EH (cell line): ENCODE measurements at regions not wholly inside any gene's neighbourhood (a gene's known extent, or its start where the extent isn't known, plus 50 kb on each side); places are given as distances from the start of the nearest gene placed in this dataset.
A peak's percentile ranks its signal among the peaks of the same experiment; 100 is the strongest.

ENCODE experiments used
- DNase-seq: peaks from one replicate; pipeline ENCODE4 v3.0.0-alpha.2; 2015; ENCODE audit warnings: low read depth

DNA sequence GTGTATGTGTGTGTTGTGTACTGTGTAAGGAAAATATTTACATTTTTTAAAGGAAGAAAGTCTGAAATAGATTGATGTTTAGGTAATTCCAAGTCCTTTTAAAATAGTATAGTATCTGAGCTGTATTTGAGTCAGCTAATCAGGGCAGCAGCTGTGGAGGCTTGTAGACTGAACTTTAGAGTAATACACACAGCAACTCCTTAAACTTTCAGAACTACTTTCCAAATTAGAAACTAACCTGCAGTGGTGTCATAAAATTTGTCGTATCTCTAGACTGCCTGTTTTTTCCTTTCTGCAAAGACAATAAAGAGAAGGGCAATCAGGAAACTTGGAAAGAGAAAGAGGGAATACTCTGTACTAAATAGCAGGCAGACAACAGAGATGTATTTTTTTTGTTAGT, 391.0 kb upstream of the AZI2 start:
- DNase-seq: no peak

DNA sequence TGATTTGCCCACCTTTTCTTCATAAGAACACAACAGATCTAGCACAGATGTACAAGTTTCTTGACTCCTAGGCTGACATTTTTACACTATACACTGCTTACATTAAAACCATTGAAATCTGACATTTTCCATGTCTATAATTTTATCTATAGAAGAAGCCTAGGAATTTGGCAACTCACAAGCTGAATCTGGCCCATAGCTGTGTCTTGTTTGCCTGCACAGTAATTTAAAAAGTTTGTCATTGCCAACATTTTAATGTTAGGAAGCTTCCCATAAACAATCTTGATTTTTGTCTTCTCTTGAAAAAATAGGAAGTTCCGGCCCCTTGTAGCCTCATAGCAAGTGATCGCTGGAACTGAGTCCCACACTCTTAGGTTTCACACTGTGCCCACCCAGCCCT, 394.6 kb upstream of the AZI2 start:
- DNase-seq: no peak

DNA sequence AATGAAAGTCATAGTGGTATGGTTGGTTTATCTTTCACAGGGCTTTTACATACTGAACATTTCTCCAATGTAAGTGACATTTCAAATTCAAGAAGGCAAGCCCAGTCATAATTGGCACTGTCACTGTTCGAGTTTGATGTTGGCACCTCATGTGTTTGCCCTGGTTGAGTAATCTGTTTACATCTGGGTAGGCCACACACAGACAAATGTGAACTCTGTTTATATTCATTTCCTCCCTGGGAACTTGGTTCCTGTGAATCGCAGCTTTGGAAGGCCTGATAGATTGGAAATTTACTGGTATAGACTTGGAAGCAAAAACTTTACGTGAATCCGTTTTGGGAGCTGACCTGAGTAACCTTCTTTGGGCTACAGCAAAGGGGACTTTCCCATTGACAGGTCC, 395.2 kb upstream of the AZI2 start:
- DNase-seq: no peak

DNA sequence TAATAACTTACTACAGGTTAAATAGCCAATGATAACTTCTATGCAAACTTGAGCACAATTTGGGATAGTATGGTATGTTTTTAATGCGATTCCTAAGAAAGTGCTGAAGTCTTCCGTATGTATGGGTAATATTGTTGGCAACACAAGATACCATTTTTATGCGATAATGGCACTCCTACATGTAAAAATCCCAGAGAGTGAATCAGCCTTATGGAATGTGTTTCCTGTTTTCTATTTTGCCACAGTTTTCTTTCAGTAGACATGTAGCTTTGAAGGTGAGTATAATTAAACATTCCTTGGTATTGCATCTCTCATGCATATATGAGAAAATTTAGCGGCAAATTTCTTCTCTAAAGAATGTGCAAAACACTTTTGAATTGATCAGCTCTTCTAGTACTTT, 396.8 kb upstream of the AZI2 start:
- DNase-seq: peak; percentile 2

DNA sequence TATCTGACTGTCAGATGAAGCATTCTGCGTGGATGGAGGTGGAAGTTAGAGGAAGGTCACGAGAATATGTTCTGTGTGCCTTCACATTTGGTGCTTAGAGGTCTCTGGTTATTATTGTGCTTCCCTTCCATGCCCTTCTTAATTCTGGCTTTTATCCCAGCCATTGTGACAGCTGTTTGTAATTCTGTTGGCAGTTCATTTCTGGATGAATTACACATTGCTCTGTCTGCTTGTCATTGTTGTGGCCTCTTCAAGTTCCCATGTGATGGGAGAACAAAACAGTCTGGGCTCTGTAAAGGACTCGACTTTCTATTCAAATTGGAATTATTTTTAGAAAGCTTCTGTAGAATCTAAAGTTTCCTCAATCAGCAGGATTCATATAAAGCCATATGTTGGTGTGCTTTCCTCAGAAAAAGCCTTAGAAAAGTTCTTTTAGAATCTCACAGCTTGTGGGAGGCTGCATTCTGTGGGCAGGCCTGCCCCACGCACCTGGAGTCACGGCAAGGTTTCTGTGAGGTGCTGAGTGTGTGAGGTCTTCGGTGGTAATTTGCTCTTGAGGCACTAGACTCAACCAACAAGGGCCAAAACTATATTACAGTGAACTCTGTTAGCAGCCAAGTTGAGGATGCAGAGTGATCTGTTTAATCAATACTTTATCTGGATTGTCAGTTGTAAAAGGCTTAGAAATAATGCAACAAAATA, 397.4 kb upstream of the AZI2 start:
- DNase-seq: no peak

DNA sequence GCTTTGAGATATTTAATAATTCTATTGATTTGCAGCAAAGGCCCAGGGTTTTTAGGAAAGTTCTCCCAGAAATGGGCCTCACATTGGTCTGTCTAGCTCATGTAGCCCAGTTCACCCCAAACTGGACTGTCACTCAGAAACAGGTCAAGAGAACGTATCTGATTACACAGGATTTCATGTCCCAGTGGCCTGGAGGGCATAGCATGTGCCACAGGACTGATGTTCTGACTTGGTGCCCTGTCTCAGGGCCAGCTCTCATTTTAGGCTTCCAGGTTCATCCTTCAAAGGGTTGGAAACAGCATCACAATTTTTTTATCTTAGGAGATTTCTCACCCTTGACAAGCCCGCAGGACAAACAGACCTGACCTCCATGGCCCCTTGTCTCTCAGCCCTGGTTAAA, 398.4 kb upstream of the AZI2 start:
- DNase-seq: no peak

DNA sequence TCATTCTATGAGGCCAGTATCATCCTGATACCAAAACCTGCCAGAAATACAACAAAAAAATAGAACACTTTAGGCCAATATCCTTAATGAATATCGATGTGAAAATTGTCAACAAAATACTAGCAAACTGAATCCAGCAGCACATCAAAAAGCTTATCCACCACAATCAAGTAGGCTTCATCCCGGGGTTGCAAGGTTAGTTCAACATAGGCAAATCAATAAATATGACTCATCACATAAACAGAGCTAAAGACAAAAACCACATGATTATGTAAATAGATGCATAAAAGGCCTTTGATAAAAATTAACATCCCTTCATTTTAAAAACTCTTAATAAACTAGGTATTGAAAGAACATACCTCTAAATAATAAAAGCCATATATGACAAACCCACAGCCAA, 403.2 kb upstream of the AZI2 start:
- DNase-seq: no peak

DNA sequence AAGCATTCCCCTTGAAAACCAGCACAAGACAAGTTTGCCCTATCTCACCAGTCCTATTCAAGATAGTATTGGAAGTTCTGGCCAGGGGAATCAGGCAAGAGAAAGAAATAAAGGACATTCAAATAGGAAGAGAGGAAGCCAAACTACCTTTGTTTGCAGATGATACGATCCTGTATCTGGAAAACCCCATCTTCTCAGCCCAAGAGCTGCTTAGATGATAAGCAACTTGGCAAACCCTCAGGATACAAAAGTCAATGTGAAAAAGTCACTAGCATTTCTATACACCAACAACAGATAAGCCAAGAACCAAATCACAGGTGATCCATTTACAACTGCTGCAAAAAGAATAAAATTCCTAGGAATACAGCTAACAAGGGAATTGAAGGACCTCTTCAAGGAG, 403.7 kb upstream of the AZI2 start:
- DNase-seq: no peak

DNA sequence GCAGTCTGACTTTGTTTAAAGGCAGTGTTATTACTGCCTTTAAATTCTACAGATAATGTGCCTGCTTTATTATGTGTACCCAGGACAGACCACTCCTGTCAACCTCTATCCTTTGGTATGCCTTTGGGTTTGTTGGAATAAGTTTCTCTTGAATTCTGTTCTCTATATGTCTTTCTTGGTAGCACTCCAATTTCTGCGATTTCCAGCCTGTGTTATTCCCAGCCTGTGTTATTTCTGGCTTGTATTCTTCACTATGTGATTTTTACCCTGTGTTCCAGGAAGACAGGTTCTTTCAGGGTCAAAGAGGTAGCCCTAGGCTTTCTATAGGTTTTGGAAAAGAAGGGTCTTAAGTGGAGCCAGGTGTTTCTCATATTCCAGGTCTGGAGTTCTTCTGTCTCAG, 407.4 kb upstream of the AZI2 start:
- no peak for DNase-seq

DNA sequence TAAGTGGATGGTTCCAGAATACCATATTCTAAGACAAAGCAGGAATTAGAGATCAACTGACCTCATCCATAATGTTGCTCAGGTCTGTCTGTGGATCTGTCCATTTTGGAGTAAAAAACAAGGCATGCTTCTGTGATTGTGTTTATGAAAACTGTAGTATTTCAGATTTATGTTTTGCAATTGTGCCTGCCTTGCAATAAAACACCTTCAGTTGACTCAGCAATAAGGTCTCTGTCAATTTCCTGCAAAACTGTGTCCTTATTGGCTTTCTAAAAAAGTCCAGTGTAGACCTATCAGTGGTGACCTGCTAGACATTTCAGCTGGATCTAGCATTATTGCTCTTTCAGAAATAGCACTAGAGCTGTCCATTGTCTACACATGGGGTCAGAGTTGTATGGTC, 409.5 kb upstream of the AZI2 start:
- DNase-seq: no peak

DNA sequence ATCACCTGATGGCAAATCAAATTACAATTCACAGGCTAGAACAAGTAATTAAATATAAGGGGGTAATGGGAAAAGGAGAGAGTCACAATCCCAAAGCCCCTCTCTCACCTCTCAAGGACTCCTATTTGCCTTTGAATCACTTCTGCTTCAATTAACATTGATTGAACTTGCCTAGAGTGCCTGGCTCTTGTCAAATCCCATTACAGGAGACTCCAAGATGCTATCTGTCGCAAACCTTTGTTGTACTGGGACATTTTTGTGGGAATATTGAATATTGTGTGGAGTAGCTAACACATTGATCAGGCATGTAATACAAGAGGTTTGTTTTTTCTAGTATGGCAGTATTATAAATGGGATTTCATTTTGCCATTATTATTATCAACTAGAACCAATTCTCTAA, 412.8 kb upstream of the AZI2 start:
- DNase-seq: no peak

DNA sequence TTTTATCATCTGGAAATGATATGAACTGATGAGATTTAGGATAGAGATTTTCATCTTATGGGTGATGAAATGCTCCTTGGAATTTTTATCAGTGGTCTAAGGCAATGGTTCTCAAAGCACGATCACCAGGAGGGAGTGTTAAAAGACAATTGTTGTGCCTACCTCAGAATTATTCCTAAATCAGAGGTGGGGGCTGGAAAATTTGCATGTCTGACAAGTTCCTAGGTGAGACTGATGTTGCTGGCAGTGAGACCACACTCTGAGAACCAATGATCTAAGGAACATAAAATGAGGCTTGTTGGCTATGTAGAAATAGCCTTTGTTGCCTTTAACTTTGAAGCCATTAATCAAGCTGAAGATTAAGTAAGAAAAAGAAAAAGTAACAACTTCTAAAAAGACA, 416.6 kb upstream of the AZI2 start:
- DNase-seq: no peak

DNA sequence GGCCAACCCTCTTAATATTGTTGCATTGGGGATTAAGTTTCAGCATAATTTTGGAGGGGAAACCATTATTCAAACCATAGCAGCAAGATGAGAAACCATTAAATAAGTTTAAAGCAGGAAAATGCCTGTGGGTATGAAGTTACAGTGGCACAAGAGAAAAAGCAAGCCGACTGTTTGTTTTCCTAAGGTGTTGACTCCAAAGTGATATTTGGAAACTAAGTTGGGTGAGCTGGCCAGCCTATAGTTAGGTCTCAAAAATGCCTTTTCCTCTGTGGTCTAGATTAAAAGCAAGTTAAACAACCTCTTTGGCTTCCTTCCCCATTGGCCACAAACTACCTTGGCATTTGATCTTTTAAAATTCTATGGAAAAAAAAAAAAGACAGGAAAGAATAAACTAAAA, 419.8 kb upstream of the AZI2 start:
- DNase-seq: no peak

DNA sequence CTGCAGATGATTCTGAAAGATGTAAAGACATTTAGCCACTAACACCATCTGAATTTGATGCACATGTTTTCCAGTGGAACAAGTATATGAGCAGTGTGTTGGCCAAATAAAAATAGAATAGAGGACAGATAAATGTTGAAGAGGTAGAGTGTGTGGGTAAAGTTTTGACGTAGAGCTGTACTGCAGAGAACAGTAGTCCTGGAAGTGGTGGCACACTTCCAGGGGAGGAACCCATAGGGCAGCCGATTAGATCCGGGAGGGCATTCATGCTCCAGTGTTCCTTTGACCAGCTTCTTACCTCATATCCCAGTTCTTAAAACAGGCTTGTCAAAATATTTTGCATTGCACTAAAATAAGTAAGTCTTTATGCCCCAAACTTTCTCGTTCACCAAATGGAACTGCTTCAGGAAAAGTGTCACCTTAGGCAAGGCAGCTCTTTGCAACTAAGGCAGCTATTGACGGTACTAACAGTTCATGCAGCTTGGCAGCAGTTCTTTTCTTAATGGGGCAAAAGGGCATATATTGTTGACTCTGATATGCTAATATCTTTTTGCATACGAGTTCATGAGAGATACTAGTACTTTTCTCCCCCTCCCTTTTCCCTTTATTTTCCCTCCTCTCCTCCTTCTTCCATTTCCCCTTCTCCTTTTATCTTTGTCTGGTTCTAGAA, 429.3 kb upstream of the AZI2 start:
- DNase-seq: no peak

DNA sequence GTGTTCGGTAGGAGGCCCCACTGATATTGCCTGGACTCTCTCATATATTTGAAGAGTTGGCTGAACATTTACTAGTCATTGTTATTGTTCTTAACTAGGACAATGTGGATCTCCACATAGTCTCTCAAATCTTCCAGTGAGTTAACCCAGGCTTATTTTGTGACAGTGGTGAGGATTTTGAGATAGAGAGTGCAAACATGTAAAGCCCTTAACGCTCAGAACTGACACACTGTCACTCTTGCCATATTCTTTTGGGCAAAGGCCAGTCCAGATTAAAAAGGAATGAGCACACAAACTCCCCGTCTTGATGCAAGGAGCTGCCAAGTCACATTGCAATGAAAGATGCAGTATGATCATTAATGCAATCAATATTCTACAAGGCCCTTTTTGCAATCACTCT, 431.9 kb upstream of the AZI2 start:
- no peak for DNase-seq

DNA sequence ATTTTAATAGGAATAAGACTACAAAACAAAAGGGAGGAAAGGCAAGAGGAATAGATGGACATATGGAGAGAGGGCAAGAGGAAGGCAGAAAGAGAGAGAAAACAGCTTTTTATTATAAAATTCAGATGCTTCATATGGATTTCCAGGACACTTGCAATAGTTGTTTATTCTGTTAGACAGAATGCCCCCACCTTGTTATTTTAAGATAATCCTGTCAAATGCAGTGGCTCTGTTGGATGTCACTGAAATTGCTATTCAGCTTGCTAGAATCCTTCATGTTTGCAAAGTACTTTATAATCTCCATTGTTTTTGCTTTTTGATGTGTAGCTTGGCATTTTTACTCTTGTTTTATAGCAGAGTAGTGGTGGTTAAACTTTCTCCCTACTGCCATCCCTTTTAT, 432.4 kb upstream of the AZI2 start:
- no peak for DNase-seq

DNA sequence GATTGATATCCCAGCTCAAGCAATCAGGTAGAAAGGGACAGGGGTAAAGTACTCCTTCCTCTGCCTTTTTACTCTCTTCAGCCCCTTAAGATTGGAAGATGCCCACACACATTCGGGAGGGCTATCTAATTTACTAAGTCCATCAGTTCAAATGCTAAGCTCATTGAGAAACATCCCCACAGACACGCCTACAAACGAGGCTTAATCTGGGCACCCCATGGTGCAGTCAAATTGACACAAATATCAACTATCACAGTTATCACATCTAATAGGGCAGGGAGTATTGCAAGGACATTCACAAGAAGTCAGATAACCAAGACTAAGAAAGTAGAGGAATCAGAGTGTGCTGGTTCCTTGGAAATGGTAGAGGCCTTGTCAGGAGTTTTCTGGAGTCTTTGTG, 437.8 kb upstream of the AZI2 start:
- DNase-seq: no peak

DNA sequence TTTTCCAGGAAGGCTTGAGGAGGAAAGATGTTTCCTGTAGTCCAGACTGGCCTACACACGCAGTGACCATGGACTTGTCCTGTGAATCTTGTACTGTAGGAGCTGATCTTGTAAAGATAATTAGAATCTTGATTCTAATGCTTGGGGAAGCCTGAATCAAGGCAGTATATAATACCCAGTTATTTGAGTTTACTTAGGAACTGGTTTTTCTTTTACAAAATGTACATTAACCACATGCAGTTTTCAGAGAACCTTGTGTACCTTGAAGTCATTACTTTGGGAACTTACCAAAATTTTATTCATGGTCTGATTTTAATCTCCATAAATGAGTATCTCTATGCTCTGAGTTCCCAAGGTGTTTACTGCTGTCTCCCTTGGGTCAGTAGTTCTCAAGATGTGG, 439.9 kb upstream of the AZI2 start:
- no peak for DNase-seq

DNA sequence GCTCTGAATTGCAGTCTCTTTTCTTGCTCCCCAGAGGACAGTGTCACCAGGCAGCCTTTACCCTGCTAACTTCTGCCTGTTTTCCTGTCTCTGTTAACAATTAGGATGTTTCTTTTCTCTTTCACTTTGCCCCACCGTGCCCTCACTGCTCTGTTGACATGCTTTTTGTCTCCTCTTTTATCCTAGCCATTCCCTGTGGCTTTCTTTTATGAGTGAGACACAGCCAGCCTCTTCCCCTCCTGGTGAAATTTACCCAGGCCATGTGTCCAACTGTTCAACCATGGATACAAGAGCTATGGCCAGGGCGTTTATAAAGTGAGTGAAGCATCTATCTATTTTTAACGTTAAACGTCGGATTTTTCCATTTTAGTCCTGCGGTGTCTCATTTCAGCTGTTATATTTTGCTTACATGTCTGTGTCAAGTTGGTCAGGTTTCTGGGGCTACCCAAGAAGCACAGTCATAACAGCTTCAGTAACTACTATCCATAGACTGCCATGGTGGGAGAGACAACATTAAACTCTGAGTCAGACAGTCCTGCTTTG, 443.2 kb upstream of the AZI2 start:
- DNase-seq: peak; percentile 19

DNA sequence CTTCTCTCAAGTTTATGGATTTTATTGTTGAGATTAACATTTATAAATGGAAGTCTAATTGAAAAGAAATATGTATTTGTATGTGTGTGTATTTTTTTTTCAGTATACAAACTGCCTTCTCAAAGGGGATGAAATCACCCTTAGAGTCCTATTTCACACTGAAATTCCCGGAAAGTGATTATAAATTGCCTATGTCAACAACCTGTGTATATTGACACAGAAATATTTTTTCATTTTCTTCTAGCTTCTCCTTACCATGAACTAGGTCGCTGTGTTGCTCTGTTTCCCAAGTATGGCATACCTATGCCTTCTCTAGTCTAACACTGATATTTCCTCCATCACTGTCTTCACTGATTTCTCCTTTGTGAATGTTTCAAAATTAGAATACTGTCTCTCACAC, 444.0 kb upstream of the AZI2 start:
- DNase-seq: no peak

DNA sequence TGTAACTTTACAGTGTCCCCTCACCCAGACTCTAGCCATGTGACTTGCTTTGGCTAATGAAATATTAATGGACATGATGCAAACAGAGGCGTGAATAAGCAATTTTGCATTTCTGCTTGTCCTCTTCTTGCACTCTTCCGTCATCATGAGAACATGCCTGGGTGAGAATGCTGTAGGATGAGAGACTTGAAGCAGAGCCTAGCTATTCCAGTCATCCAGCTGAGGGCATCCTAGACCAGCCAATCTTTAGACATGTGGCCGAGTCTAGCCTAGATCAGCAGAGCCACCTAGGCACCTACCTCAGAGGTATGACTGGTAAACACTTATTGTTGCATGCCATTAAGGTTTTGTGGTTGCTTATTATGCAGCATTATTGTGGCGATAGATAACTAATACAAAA, 450.5 kb upstream of the AZI2 start:
- DNase-seq: peak; percentile 8

DNA sequence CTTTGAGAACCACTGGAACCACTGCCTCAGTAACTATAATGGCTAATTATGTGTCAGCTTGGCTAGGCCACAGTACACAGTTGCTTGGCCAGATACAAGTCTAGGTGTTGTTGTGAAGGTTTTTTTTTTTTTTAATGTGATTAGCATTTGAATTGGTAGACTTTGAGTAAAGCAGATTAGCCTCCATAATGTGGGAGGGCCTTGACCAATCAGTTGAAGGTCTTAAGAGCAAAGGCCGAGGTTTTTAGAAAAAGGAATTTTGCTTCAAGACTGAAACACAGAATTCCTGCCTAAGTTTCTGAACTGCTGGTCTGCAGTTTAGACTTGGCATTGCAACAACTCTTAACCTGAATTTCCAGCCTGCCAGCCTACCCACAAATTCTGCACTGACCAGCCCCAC, 451.6 kb upstream of the AZI2 start:
- DNase-seq: no peak

DNA sequence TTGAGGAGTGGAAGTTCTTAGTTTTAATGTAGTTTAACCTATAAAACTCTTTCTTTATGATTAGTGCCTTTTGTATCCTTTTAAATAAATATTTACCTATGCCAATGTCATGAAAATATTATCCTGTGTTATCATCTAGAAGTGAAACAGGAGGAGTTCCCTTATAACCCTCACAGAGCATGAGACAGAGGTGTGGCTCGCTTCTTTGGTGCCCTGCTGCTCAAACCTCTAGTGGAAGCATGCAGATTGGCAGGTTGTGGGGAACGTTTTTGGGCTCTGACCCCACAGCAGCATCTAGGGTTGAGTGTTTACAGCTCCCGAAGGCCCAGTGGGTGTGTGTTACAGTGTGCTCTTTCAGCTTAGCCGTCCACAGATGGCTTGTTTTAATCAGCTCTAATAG, 459.4 kb upstream of the AZI2 start:
- no peak for DNase-seq

DNA sequence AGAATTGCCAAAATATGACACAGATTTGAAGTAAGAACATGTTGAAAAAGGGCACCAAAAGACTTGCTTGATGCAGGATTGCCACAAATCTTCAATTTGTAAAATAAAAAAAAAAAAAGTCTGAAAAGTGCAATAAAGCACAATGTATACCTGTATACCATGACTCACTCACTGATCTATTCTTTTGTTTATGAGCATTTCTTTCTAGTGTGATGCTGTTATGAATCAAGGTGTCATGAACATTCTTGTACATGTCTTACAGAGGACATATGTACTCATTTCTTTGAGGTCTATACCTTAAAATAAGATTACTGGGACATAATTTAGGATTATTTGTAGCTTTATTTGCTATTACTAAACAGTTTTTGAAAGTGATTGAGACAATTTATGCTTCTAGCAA, 464.9 kb upstream of the RBMS3 start:
- DNase-seq: no peak
